ENCODE measurements at regions not wholly inside any gene's neighbourhood (a gene's known extent, or its start where the extent isn't known, plus 50 kb on each side); places are given as distances from the start of the nearest gene placed in this dataset.
A peak's percentile ranks its signal among the peaks of the same experiment; 100 is the strongest.

- no peak for DNase-seq
- TF ChIP-seq, protein P1, sequence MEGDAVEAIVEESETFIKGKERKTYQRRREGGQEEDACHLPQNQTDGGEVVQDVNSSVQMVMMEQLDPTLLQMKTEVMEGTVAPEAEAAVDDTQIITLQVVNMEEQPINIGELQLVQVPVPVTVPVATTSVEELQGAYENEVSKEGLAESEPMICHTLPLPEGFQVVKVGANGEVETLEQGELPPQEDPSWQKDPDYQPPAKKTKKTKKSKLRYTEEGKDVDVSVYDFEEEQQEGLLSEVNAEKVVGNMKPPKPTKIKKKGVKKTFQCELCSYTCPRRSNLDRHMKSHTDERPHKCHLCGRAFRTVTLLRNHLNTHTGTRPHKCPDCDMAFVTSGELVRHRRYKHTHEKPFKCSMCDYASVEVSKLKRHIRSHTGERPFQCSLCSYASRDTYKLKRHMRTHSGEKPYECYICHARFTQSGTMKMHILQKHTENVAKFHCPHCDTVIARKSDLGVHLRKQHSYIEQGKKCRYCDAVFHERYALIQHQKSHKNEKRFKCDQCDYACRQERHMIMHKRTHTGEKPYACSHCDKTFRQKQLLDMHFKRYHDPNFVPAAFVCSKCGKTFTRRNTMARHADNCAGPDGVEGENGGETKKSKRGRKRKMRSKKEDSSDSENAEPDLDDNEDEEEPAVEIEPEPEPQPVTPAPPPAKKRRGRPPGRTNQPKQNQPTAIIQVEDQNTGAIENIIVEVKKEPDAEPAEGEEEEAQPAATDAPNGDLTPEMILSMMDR (IDR thresholded peaks at IDR 0.05) = peak; percentile 79
- intact Hi-C loops (cut with DNase I; ENCODE audit: low total_unique reads) = loop anchor here (5.0 to 10.0 kb wide), 3 partner anchors 298 to 491 kb away; no protein-coding TSS in a partner anchor
- Histone ChIP-seq H3K36me3 (no peaks in the 10 kb centered on the region), H3K4me3 (no peak overlapping the region), H3K4me1 (peaks cover 0 to 4% (median 0%) of the 10 kb centered on the region in 4 donors), H3K27me3 (no peaks in the 10 kb centered on the region), H3K9me3 (no peaks in the 10 kb centered on the region), H3K27ac (no peak overlapping the region)
These were observed 148.7 kb upstream of the ERCC6L2 start for GRCh38 chr9:95726756-95727155.

DNA sequence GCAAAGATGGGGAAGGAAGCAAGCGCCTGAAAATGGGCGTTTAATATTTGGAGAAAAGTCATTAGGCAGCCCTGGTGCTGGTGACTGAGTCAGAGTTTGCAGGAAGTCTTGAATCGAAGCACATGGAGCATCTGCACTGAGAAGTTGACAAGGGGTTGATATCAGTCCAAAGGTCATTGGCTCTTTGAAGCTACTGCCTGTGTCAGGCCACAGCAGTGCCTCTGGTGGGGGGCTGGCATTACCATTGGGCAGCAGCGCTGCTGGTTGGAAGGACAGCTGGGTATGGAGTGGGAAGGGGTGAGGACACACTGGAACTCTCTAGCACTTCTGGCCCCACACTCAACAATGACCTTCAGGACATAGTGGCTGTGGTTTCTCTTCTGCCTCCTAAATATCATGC, 150.4 kb upstream of the ERCC6L2 start:
- H3K4me3 ChIP-seq = no peak overlapping the region
- no peak overlapping the region for H3K27ac ChIP-seq
- no peaks in the 10 kb centered on the region for H3K27me3 ChIP-seq
- H3K9me3 ChIP-seq = no peaks in the 10 kb centered on the region
- intact Hi-C loops (cut with DNase I; ENCODE audit: low total_unique reads) = loop anchor here (5.0 to 10.0 kb wide), 3 partner anchors 300 to 492 kb away; no protein-coding TSS in a partner anchor
- peaks cover 0 to 4% (median 0%) of the 10 kb centered on the region in 4 donors for H3K4me1 ChIP-seq
- H3K36me3 ChIP-seq = no peaks in the 10 kb centered on the region
- TF ChIP-seq, protein P1 (IDR thresholded peaks at IDR 0.05) = no peak
- DNase-seq = no peak

DNA sequence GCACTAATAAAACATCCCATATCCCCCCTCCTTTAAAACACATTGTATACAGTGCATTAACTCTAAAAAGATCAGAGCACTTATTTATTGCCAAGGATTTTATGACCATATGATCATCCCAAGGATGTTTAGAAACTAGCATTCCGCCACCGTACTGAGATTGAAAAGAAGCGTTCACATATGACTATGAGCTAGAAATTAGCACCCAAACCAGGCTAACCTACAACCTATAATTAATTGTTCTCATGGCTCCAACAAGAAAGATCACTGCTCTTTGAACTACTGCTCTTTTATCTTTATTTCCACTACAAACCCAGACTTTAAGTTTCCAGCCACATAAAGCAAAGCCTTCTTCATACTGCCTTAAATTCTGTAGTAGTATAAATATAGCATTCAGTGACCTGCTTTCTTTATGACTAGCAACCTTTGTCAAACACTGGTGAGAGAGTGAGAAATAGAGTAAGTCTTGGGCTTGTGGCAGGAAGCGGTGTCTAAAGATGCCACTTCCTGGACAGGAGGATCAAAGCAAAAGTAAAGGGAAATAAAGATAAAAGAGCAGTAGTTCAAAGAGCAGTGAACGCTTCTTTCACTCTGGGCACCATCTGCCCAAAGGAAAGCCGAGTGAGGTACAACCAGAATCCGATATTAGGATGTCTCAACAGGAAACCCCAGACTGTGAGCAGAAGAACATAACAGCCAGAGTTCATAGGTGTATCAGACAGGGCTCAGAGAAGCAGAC, 151.1 kb upstream of the ERCC6L2 start:
- Histone ChIP-seq H3K4me3 (no peak overlapping the region), H3K9me3 (no peaks in the 10 kb centered on the region), H3K4me1 (peaks cover 0 to 4% (median 0%) of the 10 kb centered on the region in 4 donors), H3K27me3 (no peaks in the 10 kb centered on the region), H3K36me3 (no peaks in the 10 kb centered on the region), H3K27ac (no peak overlapping the region)
- no peak for DNase-seq
- intact Hi-C loops (cut with DNase I; ENCODE audit: low total_unique reads) = loop anchor here (10.0 kb wide), 2 partner anchors 300 to 340 kb away; no protein-coding TSS in a partner anchor
- TF ChIP-seq, protein P1 (IDR thresholded peaks at IDR 0.05) = no peak

DNA sequence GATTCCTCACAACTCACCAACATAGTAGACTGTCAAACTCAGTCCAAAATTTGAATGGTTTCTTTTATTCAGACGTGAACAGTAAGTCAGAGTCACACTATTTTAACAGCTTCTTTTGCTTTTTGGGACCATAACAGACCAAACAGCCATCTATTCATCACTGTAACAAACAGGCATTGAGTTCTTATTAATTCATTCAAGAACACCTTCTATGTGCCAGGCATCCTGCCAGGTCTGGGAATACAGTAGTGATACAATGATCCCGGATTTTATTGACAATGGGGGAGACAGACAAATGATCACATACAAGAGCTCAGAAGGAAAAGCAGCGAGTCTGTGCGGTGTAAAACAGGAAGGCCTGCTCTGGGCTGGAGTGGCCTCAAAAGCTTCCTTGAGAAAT, 153.3 kb upstream of the ERCC6L2 start:
- no peaks in the 10 kb centered on the region for H3K9me3 ChIP-seq
- DNase-seq = no peak
- no peak overlapping the region for H3K27ac ChIP-seq
- TF ChIP-seq, protein P1 (IDR thresholded peaks at IDR 0.05) = no peak
- no peaks in the 10 kb centered on the region for H3K27me3 ChIP-seq
- H3K4me3 ChIP-seq = no peak overlapping the region
- peaks cover 0 to 3% (median 0%) of the 10 kb centered on the region in 4 donors for H3K4me1 ChIP-seq
- intact Hi-C loops (cut with DNase I; ENCODE audit: low total_unique reads) = loop anchor here (10.0 kb wide), 2 partner anchors 303 to 343 kb away; no protein-coding TSS in a partner anchor
- H3K36me3 ChIP-seq = no peaks in the 10 kb centered on the region

DNA sequence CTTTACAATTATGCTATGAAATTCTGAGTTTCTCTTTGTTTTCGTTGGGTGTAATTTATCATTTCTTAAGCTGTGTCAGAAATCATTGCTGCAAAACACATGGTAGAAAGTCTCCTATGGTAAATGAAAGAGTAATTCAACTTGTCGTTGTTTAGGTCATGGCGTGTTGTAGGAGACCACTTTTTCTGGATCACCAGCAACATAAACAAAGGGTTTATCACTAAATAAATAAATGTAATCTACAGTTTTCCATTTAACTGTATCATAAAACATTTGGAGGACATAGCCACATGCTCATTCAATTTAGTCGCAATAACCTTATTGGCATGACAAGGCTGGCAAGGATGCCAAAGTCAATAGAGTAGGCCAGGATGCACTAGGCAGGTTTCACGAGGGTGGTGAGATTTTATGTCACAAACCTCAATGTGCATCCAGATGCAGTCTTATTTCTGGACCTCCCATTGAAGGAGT, 154.4 kb upstream of the ERCC6L2 start:
- no peak for DNase-seq
- Histone ChIP-seq H3K9me3 (no peaks in the 10 kb centered on the region), H3K27ac (no peak overlapping the region), H3K27me3 (no peaks in the 10 kb centered on the region), H3K36me3 (no peaks in the 10 kb centered on the region), H3K4me1 (no peaks in the 10 kb centered on the region), H3K4me3 (no peak overlapping the region)
- intact Hi-C loops (cut with DNase I; ENCODE audit: low total_unique reads) = loop anchor here (10.0 kb wide), 2 partner anchors 304 to 344 kb away; no protein-coding TSS in a partner anchor
- TF ChIP-seq, protein P1 (IDR thresholded peaks at IDR 0.05) = no peak

All from tibial artery (tissue), 4 donors.